ENCODE measurements at regions not wholly inside any gene's neighbourhood (a gene's known extent, or its start where the extent isn't known, plus 50 kb on each side); places are given as distances from the start of the nearest gene placed in this dataset.

- H3K4me3 ChIP-seq (ENCODE audit: low read length) = no peak overlapping the region
- H3K9ac ChIP-seq (ENCODE audit: low read length) = no peak overlapping the region
- peaks cover 4% of the 10 kb centered on the region for H3K9me3 ChIP-seq (ENCODE audit: control insufficient read depth, low read length)
- DNase-seq (ENCODE audit: low read depth) = no peak
- no peaks in the 10 kb centered on the region for H3K27me3 ChIP-seq (replicated peaks; ENCODE audit: control insufficient read depth, insufficient read depth, low read length)
- H3K4me1 ChIP-seq (ENCODE audit: control insufficient read depth, insufficient read depth, low read length) = no peaks in the 10 kb centered on the region
- no peaks in the 10 kb centered on the region for H3K36me3 ChIP-seq (ENCODE audit: control insufficient read depth, insufficient read depth, low read length, severe bottlenecking)
Observed at GRCh38 chr4:62872856-62873255, 1536.4 kb downstream of the TECRL start.

DNA sequence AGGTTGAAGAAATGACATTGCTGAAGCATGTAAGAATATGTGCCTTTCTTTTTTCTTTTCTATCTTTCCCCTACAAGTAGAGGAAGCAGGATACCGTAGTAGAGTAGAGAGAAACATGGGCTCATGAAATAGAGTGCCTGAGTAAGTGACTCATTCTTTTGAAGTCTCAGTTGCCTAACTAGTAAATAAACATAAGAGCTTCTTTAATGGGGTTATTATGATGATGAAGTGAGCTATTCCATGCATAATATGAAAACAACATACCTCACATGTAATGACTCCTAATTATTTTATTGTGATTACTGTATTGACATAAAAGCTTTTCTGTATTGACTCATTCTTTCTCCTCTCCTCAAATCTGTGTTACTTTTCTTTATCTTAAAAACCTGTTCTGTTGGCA lies 1538.2 kb downstream of the TECRL start:
- no peak overlapping the region for H3K9ac ChIP-seq (ENCODE audit: low read length)
- H3K4me3 ChIP-seq (ENCODE audit: low read length) = no peak overlapping the region
- H3K36me3 ChIP-seq (ENCODE audit: control insufficient read depth, insufficient read depth, low read length, severe bottlenecking) = no peaks in the 10 kb centered on the region
- H3K4me1 ChIP-seq (ENCODE audit: control insufficient read depth, insufficient read depth, low read length) = no peaks in the 10 kb centered on the region
- no peaks in the 10 kb centered on the region for H3K9me3 ChIP-seq (ENCODE audit: control insufficient read depth, low read length)
- no peaks in the 10 kb centered on the region for H3K27me3 ChIP-seq (replicated peaks; ENCODE audit: control insufficient read depth, insufficient read depth, low read length)
- no peak for DNase-seq (ENCODE audit: low read depth)

GRCh38 chr4:62870451-62870850 lies 1538.8 kb downstream of the TECRL start:
- no peak for DNase-seq (ENCODE audit: low read depth)
- H3K4me3 ChIP-seq (ENCODE audit: low read length) = no peak overlapping the region
- H3K9ac ChIP-seq (ENCODE audit: low read length) = no peak overlapping the region
- H3K4me1 ChIP-seq (ENCODE audit: control insufficient read depth, insufficient read depth, low read length) = no peaks in the 10 kb centered on the region
- no peaks in the 10 kb centered on the region for H3K9me3 ChIP-seq (ENCODE audit: control insufficient read depth, low read length)
- H3K36me3 ChIP-seq (ENCODE audit: control insufficient read depth, insufficient read depth, low read length, severe bottlenecking) = no peaks in the 10 kb centered on the region
- no peaks in the 10 kb centered on the region for H3K27me3 ChIP-seq (replicated peaks; ENCODE audit: control insufficient read depth, insufficient read depth, low read length)

- Histone ChIP-seq H3K27me3 (replicated peaks; ENCODE audit: control insufficient read depth, insufficient read depth, low read length) (no peaks in the 10 kb centered on the region), H3K4me3 (ENCODE audit: low read length) (no peak overlapping the region), H3K36me3 (ENCODE audit: control insufficient read depth, insufficient read depth, low read length, severe bottlenecking) (no peaks in the 10 kb centered on the region), H3K9ac (ENCODE audit: low read length) (no peak overlapping the region), H3K4me1 (ENCODE audit: control insufficient read depth, insufficient read depth, low read length) (no peaks in the 10 kb centered on the region), H3K9me3 (ENCODE audit: control insufficient read depth, low read length) (no peaks in the 10 kb centered on the region)
- no peak for DNase-seq (ENCODE audit: low read depth)
Observed at GRCh38 chr4:62865261-62865660, 1544.0 kb downstream of the TECRL start.

GRCh38 chr4:62849696-62850095 lies 1559.6 kb downstream of the TECRL start:
- Histone ChIP-seq H3K9ac (ENCODE audit: low read length) (no peak overlapping the region), H3K27me3 (replicated peaks; ENCODE audit: control insufficient read depth, insufficient read depth, low read length) (no peaks in the 10 kb centered on the region), H3K4me1 (ENCODE audit: control insufficient read depth, insufficient read depth, low read length) (no peaks in the 10 kb centered on the region), H3K4me3 (ENCODE audit: low read length) (no peak overlapping the region), H3K36me3 (ENCODE audit: control insufficient read depth, insufficient read depth, low read length, severe bottlenecking) (no peaks in the 10 kb centered on the region), H3K9me3 (ENCODE audit: control insufficient read depth, low read length) (no peaks in the 10 kb centered on the region)
- no peak for DNase-seq (ENCODE audit: low read depth)

- no peaks in the 10 kb centered on the region for H3K4me1 ChIP-seq (ENCODE audit: control insufficient read depth, insufficient read depth, low read length)
- H3K36me3 ChIP-seq (ENCODE audit: control insufficient read depth, insufficient read depth, low read length, severe bottlenecking) = no peaks in the 10 kb centered on the region
- no peaks in the 10 kb centered on the region for H3K27me3 ChIP-seq (replicated peaks; ENCODE audit: control insufficient read depth, insufficient read depth, low read length)
- H3K4me3 ChIP-seq (ENCODE audit: low read length) = no peak overlapping the region
- H3K9me3 ChIP-seq (ENCODE audit: control insufficient read depth, low read length) = no peaks in the 10 kb centered on the region
- no peak for DNase-seq (ENCODE audit: low read depth)
- no peak overlapping the region for H3K9ac ChIP-seq (ENCODE audit: low read length)
Observed at GRCh38 chr4:62835631-62836030, 1573.6 kb downstream of the TECRL start.

GRCh38 chr4:62822306-62822705 lies 1586.9 kb downstream of the TECRL start:
- Histone ChIP-seq H3K4me3 (ENCODE audit: low read length) (no peak overlapping the region), H3K27me3 (replicated peaks; ENCODE audit: control insufficient read depth, insufficient read depth, low read length) (no peaks in the 10 kb centered on the region), H3K9me3 (ENCODE audit: control insufficient read depth, low read length) (peaks cover 2% of the 10 kb centered on the region), H3K36me3 (ENCODE audit: control insufficient read depth, insufficient read depth, low read length, severe bottlenecking) (no peaks in the 10 kb centered on the region), H3K9ac (ENCODE audit: low read length) (no peak overlapping the region), H3K4me1 (ENCODE audit: control insufficient read depth, insufficient read depth, low read length) (no peaks in the 10 kb centered on the region)
- DNase-seq (ENCODE audit: low read depth) = no peak

DNA sequence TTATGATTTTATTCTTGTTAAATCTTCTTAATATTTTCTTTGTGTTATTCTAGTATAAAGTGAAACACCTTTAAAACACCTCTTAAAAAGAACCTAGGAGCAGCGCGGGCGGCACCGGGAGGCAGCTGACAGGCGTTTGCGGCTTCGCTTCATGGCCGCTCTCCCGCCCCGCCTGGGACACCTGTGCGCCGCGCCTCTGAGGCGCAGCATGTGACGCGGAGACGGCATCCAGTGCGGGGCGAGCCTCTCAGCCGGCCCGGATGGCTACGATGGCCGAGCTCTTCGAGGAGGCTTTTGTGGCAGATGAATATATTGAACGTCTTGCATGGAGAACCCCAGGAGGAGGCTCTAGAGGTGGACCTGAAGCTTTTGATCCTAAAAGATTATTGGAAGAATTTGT lies 1592.7 kb downstream of the TECRL start:
- Histone ChIP-seq H3K27me3 (replicated peaks; ENCODE audit: control insufficient read depth, insufficient read depth, low read length) (no peaks in the 10 kb centered on the region), H3K4me3 (ENCODE audit: low read length) (no peak overlapping the region), H3K4me1 (ENCODE audit: control insufficient read depth, insufficient read depth, low read length) (no peaks in the 10 kb centered on the region), H3K9me3 (ENCODE audit: control insufficient read depth, low read length) (peaks cover 2% of the 10 kb centered on the region), H3K9ac (ENCODE audit: low read length) (no peak overlapping the region), H3K36me3 (ENCODE audit: control insufficient read depth, insufficient read depth, low read length, severe bottlenecking) (no peaks in the 10 kb centered on the region)
- no peak for DNase-seq (ENCODE audit: low read depth)

DNA sequence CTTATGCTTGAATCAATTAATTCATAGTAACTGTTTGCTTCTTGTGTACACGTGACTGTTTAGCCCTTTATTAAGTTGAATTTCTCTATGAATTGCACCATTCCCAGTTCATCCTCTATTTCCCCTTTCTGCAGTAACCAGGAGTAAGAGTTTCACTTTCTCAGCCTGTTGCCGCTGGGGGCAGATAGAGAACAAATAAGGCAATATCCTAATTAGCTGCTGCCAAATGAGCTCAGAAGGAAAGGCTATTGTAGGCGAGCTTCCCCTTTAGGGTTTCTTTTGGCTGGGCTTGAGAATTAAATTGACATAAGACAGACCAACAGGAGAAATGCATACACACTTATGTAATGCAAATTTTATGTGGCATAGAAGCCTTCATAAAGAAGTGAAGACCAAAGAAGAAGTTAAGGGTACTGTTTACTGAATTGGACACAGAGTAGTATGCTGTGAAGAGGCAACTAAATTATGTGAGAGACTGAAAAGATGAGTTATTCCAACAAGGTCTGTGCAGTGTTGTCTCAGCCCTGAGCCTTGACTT lies 1594.7 kb downstream of the TECRL start:
- no peak for DNase-seq (ENCODE audit: low read depth)

DNA sequence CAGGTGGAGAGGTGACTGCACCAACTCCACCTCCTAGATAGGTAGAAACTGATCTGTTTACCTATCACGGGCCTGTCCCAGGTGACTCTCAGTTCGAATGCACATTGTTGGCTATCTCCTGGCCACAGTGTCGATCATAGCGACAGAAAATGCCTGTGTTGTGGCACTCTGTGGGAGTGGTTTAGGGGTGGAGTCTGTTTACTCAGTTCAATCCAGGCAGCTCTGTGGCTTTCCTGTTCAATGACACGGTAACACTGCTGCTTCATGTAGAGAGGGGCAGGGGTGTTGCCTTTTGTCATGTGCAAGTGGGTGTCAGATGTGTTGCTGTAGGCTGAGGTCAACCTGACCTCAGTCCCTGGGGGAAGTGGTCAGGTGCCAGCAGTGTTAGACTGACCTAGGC lies 1602.4 kb downstream of the TECRL start:
- H3K9me3 ChIP-seq (ENCODE audit: control insufficient read depth, low read length) = no peaks in the 10 kb centered on the region
- H3K4me1 ChIP-seq (ENCODE audit: control insufficient read depth, insufficient read depth, low read length) = no peaks in the 10 kb centered on the region
- H3K27me3 ChIP-seq (replicated peaks; ENCODE audit: control insufficient read depth, insufficient read depth, low read length) = no peaks in the 10 kb centered on the region
- no peak overlapping the region for H3K4me3 ChIP-seq (ENCODE audit: low read length)
- no peak overlapping the region for H3K9ac ChIP-seq (ENCODE audit: low read length)
- H3K36me3 ChIP-seq (ENCODE audit: control insufficient read depth, insufficient read depth, low read length, severe bottlenecking) = no peaks in the 10 kb centered on the region
- no peak for DNase-seq (ENCODE audit: low read depth)

More for the DNA sequence above, 1594.7 kb downstream of the TECRL start:
- H3K9me3 ChIP-seq (ENCODE audit: control insufficient read depth, low read length) = no peaks in the 10 kb centered on the region
- H3K9ac ChIP-seq (ENCODE audit: low read length) = no peak overlapping the region
- no peaks in the 10 kb centered on the region for H3K36me3 ChIP-seq (ENCODE audit: control insufficient read depth, insufficient read depth, low read length, severe bottlenecking)
- H3K4me1 ChIP-seq (ENCODE audit: control insufficient read depth, insufficient read depth, low read length) = no peaks in the 10 kb centered on the region
- H3K4me3 ChIP-seq (ENCODE audit: low read length) = no peak overlapping the region
- no peaks in the 10 kb centered on the region for H3K27me3 ChIP-seq (replicated peaks; ENCODE audit: control insufficient read depth, insufficient read depth, low read length)

- no peaks in the 10 kb centered on the region for H3K4me1 ChIP-seq (ENCODE audit: control insufficient read depth, insufficient read depth, low read length)
- H3K27me3 ChIP-seq (replicated peaks; ENCODE audit: control insufficient read depth, insufficient read depth, low read length) = no peaks in the 10 kb centered on the region
- no peaks in the 10 kb centered on the region for H3K36me3 ChIP-seq (ENCODE audit: control insufficient read depth, insufficient read depth, low read length, severe bottlenecking)
- DNase-seq (ENCODE audit: low read depth) = no peak
- no peaks in the 10 kb centered on the region for H3K9me3 ChIP-seq (ENCODE audit: control insufficient read depth, low read length)
- no peak overlapping the region for H3K9ac ChIP-seq (ENCODE audit: low read length)
- no peak overlapping the region for H3K4me3 ChIP-seq (ENCODE audit: low read length)
Observed at GRCh38 chr4:62804075-62804474, 1603.9 kb downstream of the ADGRL3 start.

DNA sequence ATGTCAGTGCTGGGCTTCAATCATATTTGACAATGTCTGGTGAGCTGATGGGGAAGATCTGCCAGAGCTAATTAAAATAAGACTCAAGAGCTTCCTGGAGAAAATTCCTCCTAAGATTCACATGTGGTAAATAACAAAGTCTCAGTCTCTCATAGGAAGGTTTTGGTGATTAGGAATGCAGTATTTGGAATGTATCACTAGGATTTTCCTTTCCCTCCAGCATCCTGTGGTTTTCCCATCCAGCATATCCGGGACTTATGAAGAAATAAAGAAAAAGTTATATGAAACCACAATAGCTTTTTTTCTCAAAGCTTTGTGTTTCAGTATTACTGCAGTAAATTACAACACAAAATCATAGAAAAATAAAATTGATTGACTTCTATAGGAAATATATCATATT lies 1597.1 kb downstream of the ADGRL3 start:
- Histone ChIP-seq H3K4me3 (ENCODE audit: low read length) (no peak overlapping the region), H3K9me3 (ENCODE audit: control insufficient read depth, low read length) (no peaks in the 10 kb centered on the region), H3K4me1 (ENCODE audit: control insufficient read depth, insufficient read depth, low read length) (no peaks in the 10 kb centered on the region), H3K9ac (ENCODE audit: low read length) (no peak overlapping the region), H3K27me3 (replicated peaks; ENCODE audit: control insufficient read depth, insufficient read depth, low read length) (no peaks in the 10 kb centered on the region), H3K36me3 (ENCODE audit: control insufficient read depth, insufficient read depth, low read length, severe bottlenecking) (no peaks in the 10 kb centered on the region)
- DNase-seq (ENCODE audit: low read depth) = no peak

All from adipocyte (in vitro differentiated cells).